ENCODE measurements at regions not wholly inside any gene's neighbourhood (a gene's known extent, or its start where the extent isn't known, plus 50 kb on each side); places are given as distances from the start of the nearest gene placed in this dataset.
A peak's percentile ranks its signal among the peaks of the same experiment; 100 is the strongest.

DNA sequence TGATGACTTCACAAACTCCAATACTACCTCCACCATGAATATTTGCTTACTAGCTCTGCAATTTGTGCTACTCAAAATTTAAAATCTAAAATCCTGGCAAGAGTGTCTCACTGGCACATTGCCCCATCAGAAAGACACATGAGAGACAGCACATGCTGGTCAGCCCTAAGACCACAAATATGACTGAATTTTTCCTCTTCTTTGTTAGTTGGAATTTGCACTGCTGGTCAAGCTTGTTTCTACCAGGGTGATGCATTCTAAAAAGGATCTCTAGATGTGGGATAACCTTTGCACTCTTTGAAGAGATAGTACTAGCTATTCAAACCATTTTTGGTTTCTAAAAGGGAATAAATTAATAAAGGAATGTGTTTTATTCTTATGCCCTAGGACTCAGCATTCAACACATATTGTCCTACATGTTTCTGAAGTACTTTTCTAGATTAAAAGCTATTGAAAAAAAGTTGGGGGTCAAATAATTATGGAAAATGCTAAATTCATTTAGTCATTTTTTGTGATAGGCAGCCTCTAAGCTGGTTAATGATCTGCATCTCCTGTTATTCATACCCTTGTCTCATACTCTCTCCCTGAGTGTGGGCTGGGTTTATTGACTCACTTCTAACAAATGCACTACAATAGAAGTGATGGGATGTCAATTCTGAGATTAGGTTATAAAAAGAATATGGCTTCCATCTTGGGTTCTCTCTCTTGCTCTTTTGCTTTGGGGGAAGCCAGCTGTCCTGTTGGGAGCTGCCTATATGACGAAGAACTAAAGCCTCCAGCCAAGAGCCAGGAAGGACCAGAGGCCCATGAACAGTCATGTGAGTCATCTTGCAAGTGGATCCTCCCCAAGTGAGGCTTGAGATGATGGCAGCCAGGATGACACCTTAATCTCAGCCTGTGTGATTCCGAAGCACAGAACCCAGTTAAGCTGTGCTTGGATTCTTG is 211.5 kb upstream of the CRY1 start:
- H3K79me1 ChIP-seq (ENCODE audit: insufficient read depth, low read depth, low read length, poor library complexity, severe bottlenecking), result no peaks in the 10 kb centered on the region
- H2AFZ ChIP-seq (ENCODE audit: low read length), result no peak overlapping the region
- no peaks in the 10 kb centered on the region for H3K79me2 ChIP-seq (ENCODE audit: insufficient read depth, low read length)
- no peaks in the 10 kb centered on the region for H3K27me3 ChIP-seq (ENCODE audit: insufficient read depth, low read length)
- Mint-ChIP-seq H3K4me1 (peaks cover 14 to 25% of the 10 kb centered on the region in 2 experiments), H3K36me3 (ENCODE audit: insufficient read depth in 1 of 3, low read depth in 3 of 3) (no peaks in the 10 kb centered on the region; a peak in 2 of 7 replicates), H3K27ac (no peak overlapping the region), H3K4me3 (no peak overlapping the region), H3K9me3 (no peaks in the 10 kb centered on the region; a peak in 1 of 5 replicates), H3K27me3 (ENCODE audit: low read depth) (peaks cover 1% of the 10 kb centered on the region; the same call in 1 of the 2 replicates)
- DNase-seq, result no peak
- no peak overlapping the region for H3K27ac ChIP-seq (ENCODE audit: insufficient read length, low read depth, low read length)
- no peak overlapping the region for H3K4me2 ChIP-seq (ENCODE audit: insufficient read depth, insufficient read length, low read length)
- no peak overlapping the region for H2BK15ac ChIP-seq (ENCODE audit: low read depth, low read length)
- H3K14ac ChIP-seq (ENCODE audit: insufficient read depth, low read length), result no peak overlapping the region
- no peak overlapping the region for H3K18ac ChIP-seq (ENCODE audit: insufficient read length, low read depth, low read length)
- H3K9ac ChIP-seq (ENCODE audit: extremely low read depth, insufficient read length, low read length), result no peak overlapping the region
- no peaks in the 10 kb centered on the region for H4K20me1 ChIP-seq (ENCODE audit: control insufficient read depth, insufficient read depth, insufficient read length)
- no peaks in the 10 kb centered on the region for H3K9me3 ChIP-seq (ENCODE audit: control insufficient read depth, low read depth, low read length)
- H2BK20ac ChIP-seq (ENCODE audit: low read depth, low read length, poor library complexity, severe bottlenecking), result peak overlapping the region; percentile 61
- H3K23ac ChIP-seq (ENCODE audit: insufficient read length, low read depth, low read length), result no peak overlapping the region
- H3K23me2 ChIP-seq (ENCODE audit: insufficient read length, low read depth, low read length, poor library complexity, severe bottlenecking), result no peaks in the 10 kb centered on the region
- H3K4ac ChIP-seq (ENCODE audit: low read depth, low read length), result no peak overlapping the region
- H4K5ac ChIP-seq (ENCODE audit: insufficient read length, low read depth, low read length), result no peak overlapping the region
- no CpG with 5 or more reads among the region's 2 CpGs for WGBS (ENCODE audit: extremely low coverage, insufficient read length, low lambda C conversion rate)
- H2AK5ac ChIP-seq (ENCODE audit: insufficient read length, low read length), result no peak overlapping the region
- no peak overlapping the region for H4K8ac ChIP-seq (replicated peaks; ENCODE audit: insufficient read length, low read depth, low read length)
- H4K91ac ChIP-seq (ENCODE audit: insufficient read length, low read depth, low read length), result no peak overlapping the region
- H3T11ph ChIP-seq (ENCODE audit: low read length), result no peak overlapping the region
- H2BK12ac ChIP-seq (ENCODE audit: insufficient read length, low read depth, low read length), result no peak overlapping the region
- no peak for TF ChIP-seq CTCF (conservative IDR thresholded peaks at IDR 0.05)
- H2BK120ac ChIP-seq (ENCODE audit: low read depth, low read length, poor library complexity, severe bottlenecking), result no peak overlapping the region
- no peak overlapping the region for H3K56ac ChIP-seq (ENCODE audit: insufficient read length, low read depth, low read length)
- H2BK5ac ChIP-seq (ENCODE audit: insufficient read length, low read length), result no peak overlapping the region
- H3K4me1 ChIP-seq (ENCODE audit: insufficient read depth, low read length), result 0 out of 2 replicates have a peak, but pooled peaks cover 2% of the 10 kb centered on the region

Data from H9 (cell line).